GM21619 (cell line): ENCODE measurements at regions not wholly inside any gene's neighbourhood (a gene's known extent, or its start where the extent isn't known, plus 50 kb on each side); places are given as distances from the start of the nearest gene placed in this dataset.

ENCODE experiments used
- ATAC-seq: cut with Tn5 transposase; IDR thresholded peaks from one replicate; pipeline ENCODE4 v1.9.1; 2021; ENCODE audit not compliant: unreplicated experiment

- ATAC-seq: no peak
Measured at GRCh38 chr16:87186446-87186845, 130.7 kb downstream of the C16orf95 start.

DNA sequence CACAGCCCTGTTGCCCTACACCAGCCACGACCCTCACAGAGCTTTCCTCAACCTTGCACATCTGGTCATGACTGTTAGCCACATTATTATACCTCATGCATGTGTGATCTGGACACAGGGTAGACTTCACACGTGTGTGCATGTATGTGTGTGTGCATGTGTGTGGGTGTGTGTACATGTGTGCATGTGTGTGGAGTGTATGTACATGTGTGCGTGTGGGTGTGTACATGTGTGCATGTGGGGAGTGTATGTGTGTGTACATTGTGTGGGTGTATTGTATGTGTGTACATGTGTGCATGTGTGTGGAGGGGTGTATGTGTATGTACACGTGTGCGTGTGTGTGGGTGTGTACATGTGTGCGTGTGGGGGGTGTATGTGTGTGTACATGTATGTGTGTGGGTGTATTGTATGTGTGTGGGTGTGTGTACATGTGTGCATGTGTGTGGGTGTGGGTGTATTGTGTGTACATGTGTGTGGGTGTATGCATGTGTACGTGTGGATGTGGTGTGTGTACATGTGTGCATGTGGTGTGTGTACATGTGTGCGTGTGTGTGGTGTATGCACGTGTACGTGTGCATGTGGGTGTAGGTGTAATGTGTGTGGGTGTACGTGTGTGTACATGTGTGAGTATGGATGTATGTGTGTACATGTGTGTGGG, 130.2 kb downstream of the C16orf95 start:
- no peak for ATAC-seq

GRCh38 chr16:87188104-87188503, 129.1 kb downstream of the C16orf95 start:
- no peak for ATAC-seq

DNA sequence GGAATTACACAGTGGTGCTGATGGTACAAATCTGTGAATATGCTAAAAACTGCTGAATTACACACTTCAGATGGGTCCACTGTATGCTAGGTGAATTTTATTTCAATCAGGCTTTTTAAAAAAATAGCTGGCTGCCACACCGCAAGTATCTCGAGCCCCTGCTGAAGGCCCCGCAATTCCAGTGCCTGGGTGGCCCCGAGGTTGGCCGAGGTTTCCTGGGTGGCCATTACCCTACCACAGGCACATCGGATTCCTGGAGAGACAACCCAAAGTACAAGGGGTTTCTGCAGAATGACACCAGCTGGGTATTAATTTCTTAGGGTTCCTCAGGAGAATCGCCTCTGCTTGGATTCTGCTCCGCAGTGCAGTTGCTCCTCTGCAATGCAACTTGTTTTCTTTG, 127.8 kb downstream of the C16orf95 start:
- ATAC-seq: no peak

- no peak for ATAC-seq
Measured at GRCh38 chr16:87190288-87191230, 126.6 kb downstream of the C16orf95 start.

DNA sequence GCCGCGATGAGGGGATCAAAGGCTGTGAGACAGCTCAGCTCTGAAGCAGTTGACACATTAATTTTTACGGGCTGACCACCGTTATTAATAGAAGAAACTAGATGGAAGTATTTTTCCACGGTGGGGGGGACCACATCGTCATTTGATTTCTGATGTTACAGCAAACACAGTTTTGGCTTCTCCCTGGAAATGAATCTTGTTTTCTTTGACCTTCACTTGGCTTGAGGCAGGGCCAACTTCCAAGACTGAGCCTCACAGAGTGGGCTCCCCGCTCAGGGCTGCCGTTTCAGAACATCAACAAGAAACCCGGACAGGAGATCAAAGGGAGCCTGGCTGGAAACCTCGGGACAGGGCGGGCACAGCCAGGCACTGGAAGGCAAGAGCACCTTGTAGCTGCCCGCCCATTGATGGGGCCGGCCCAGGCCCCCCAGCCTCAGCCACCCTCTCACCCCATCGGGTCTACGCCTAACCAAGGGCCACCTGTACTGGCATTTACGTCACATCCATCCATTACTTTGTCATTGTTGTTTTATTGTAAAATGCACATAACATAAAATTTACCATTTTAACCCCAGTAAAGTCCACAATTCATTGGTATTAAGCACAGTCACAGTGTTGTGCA, 124.6 kb downstream of the C16orf95 start:
- ATAC-seq: no peak

- ATAC-seq: no peak
Measured at GRCh38 chr16:87194172-87194571, 123.0 kb downstream of the C16orf95 start.

DNA sequence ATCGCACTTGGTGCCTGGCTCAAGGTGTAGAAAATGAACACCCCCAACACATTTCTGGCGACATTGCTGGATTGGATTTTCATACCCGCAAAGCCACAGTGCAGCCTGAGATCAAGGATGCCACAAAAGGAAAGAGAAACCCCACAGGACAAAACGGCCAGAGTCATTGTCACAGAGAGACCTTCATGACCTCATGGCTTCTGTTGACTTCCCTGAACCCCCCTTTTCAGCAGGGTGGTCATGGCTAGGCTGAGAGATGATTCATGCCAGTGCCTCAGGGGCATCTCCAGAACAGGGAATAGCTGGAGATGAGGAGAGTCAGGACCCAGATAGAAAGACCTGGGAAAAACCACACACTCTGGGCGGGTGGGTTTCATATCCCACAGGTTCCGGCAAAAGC, 122.0 kb downstream of the C16orf95 start:
- ATAC-seq: no peak

GRCh38 chr16:87196231-87196630, 121.0 kb downstream of the C16orf95 start:
- ATAC-seq: no peak

- no peak for ATAC-seq
Measured at GRCh38 chr16:87196661-87197060, 120.5 kb downstream of the C16orf95 start.

GRCh38 chr16:87198328-87198832, 118.8 kb downstream of the C16orf95 start:
- ATAC-seq: no peak

- ATAC-seq: no peak
Measured at GRCh38 chr16:87198881-87199280, 118.3 kb downstream of the C16orf95 start.

DNA sequence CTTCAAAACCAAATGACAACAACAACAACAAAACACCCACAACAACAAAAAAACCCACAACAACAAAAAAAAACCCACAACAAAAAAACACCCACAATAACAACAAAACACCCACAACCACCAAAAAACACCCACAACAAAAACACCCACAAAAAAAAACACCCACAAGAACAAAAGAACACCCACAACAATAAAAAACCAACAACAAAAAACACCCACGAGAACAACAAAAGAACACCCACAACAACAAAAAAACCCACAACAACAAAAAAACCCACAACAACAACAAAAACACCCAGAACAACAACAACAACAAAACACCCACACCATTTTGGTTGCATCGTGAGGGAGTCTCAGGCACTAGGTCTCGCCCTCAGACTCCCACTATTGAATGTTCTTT, 117.8 kb downstream of the C16orf95 start:
- ATAC-seq: no peak

- ATAC-seq: no peak
Measured at GRCh38 chr16:87199901-87200300, 117.3 kb downstream of the C16orf95 start.

DNA sequence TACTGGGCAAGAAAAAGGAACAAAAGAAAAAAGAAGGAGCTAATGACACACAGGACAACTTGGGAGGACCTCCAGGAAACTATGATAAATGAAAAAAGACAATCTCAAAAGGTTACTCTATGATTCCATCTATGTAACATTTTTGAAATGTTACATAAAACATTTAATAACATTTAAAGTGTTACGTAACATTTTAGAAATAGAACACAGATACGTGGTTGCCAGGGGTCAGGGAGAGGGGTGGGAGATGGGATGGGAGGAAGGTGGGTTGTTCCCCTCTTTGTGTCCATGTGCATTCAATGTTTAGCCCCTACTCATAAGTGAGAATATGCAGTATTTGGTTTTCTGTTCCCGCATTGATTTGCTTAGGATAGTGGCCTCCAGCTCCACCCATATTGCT, 116.6 kb downstream of the C16orf95 start:
- ATAC-seq: no peak

GRCh38 chr16:87201052-87201451, 116.1 kb downstream of the C16orf95 start:
- ATAC-seq: no peak

DNA sequence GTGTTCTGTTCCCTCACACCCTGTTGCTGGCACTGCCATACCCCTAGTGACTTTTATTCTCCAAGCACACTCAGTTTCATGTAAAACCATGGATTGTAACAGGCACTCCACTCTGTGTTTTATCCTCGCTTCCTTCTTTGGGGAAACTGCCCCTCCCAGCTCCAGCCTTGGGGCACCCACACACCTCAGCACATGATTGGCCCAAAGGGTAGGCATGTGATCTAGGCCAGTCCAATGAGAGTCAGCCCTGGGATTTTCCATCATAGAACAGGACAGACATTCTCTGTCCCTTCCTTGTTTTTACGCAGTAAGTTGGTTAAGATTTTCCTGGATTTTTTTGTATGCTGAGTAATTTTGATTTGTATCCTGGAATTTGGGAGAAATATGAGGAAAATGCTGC, 115.4 kb downstream of the C16orf95 start:
- ATAC-seq: no peak

DNA sequence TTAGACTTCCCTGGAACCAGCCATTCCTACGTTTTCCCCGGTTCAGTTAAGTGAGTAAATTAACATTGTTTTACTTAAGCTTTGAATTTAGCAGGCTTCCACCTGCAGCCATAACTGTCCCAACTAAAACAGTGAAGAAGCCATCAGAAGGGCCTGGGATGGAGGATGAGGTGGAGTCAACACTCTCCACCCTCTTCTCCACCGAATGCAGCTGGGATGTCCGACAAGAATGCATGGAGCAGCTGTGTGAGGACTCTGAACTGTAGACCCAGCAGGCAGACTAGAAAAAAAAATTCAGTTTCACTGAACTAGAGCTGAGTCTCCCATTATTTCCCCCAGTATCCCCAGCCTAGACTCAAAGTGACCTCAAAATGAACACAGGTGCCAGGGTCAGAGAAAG, 114.8 kb downstream of the C16orf95 start:
- no peak for ATAC-seq

- ATAC-seq: no peak
Measured at GRCh38 chr16:87203060-87203656, 114.0 kb downstream of the C16orf95 start.

DNA sequence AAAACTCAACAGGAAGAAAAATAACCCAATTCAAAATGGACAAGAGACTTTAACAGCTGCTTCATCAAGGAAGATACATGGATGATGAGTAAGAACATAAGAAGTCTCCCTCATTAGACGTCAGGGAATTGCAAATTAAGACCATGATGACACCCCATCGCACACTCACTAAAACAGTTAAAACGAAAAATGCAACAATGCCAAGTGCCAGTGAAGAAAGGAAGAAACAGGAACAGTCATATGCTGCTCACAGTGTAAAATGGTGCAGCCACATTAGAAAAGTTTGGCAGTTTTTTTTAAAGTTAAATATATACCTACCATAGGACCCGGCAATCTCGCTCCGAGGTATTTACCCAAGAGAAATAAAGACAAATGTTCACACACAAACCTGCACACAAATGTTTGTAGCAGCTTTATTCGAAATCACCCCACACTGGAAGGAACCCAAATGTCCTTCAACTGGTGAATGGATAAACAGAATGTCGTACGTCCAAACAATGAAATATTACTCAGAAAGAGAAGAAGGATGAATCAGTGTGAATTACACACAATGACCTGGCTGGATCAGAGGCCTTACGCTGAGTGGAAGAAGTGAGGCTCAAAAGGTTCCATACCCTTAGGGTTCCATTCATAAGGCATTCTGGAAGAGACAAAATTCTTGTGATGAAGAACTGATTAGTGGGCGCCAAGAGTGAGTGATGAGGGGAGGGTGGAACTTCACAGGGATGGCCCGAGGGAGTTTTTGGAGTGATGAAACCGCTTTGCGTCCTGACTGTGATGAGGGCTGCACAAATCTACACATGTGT, 110.3 kb downstream of the C16orf95 start:
- no peak for ATAC-seq
